ENCODE measurements at regions not wholly inside any gene's neighbourhood (a gene's known extent, or its start where the extent isn't known, plus 50 kb on each side); places are given as distances from the start of the nearest gene placed in this dataset.

DNA sequence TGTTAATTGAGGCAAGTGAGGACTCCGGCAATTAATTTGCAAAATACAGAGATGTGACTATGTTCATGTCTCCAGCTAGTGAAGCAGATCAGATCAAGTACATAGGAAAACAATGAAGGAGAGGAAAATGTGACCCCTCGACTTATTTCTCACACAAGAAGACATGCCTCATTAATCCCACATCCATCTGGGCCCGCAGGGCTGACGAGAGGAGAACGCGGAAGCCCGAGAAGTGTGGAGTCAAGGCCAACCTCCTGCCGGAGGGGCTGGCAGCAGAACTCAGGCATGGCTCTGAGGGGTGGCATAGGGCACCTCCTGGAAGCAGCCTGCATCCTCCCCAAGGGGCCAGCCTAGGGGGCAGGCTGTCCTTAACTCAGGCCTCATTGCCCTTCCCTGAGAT is 54.4 kb downstream of the ZNF503 start:
- DNase-seq (ENCODE audit: low read depth in 2 of 2, low spot score in 1 of 2): no peak

DNA sequence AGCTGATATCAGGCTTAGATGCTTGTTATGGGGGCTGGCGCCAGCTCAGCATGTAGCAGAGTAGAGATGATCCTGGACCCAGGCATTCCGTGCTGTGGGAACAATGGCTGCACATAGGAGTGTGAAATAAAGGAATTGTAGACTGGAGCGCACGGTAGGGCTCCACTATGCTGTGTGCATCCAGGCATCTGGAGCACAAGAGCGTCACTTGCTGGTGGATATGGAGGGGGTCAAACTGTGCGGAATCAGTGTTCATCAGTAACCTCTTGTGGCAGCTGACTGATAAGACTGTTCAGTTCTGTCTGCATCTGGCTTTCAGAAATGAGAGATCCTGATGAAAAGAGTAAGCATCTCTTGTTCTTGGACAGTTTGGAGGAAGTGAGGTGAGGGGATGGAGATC is 55.8 kb downstream of the ZNF503 start:
- DNase-seq (ENCODE audit: low read depth in 2 of 2, low spot score in 1 of 2): no peak

DNA sequence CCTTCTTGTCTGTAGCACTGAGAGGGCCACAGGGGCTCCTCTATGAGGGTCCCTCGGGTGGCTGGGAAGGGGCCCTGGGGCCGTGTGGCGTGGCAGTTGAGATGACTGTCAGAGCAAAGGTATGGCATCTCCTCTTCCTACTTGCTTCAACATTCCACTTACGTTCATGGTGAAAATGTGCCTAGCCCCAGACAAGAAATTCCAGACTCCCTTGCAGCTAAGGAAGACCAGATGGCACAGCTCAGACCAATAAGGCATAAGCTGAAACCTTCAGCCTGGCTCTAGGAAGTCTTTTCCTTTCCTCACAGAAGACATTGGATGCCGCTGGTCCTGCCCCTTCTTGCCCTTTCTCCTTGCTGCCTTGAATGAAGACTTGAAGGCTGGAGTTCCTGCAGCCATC is 57.4 kb downstream of the ZNF503 start:
- no peak for DNase-seq (ENCODE audit: low read depth in 2 of 2, low spot score in 1 of 2)

DNA sequence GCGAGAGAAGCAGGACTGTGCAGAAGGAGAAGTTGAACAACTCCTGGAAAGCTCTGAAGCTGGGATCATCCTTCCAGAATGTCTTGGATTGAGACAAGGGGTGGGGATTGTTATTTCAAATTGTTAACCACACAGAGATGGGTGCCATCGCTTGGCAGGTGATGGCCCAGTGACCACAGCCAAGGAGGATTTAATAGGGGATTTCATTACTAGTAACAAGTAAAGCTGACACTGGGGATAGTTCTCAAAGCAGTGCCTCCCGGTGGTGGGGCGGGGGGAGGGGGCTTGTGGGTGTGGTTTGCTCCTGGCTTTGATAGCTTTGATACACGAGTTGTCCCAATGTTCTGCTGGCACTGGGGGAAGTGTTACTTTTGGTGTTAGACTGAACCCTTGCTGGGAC is 59.2 kb downstream of the ZNF503 start:
- DNase-seq (ENCODE audit: low read depth in 2 of 2, low spot score in 1 of 2): no peak

DNA sequence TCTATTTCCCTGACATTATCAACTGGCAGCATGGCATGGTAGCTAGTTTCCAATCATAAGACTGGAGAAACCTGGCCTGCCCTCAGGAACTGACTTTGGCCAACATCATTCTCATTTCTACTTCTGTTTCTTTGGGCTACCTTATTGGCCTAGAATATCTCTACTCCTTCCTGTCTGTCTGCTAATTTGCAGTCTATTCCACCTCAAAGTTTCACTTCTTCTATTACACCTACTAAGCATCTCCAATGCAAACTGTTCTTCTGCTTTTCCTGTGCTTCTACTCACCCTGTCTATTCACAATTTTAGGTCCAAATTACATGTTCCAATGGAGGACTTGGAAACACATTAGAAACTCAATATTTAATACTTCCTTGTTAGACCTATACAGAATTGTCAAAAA is 65.6 kb downstream of the ZNF503 start:
- DNase-seq (ENCODE audit: low read depth in 2 of 2, low spot score in 1 of 2): no peak

- DNase-seq (ENCODE audit: low read depth in 2 of 2, low spot score in 1 of 2): no peak
Measured at GRCh38 chr10:75335191-75335590, 66.4 kb downstream of the ZNF503 start.

GRCh38 chr10:75334720-75335119 is 66.8 kb downstream of the ZNF503 start:
- DNase-seq (ENCODE audit: low read depth in 2 of 2, low spot score in 1 of 2): no peak

GRCh38 chr10:75332081-75332480 is 69.5 kb downstream of the ZNF503 start:
- no peak for DNase-seq (ENCODE audit: low read depth in 2 of 2, low spot score in 1 of 2)

DNA sequence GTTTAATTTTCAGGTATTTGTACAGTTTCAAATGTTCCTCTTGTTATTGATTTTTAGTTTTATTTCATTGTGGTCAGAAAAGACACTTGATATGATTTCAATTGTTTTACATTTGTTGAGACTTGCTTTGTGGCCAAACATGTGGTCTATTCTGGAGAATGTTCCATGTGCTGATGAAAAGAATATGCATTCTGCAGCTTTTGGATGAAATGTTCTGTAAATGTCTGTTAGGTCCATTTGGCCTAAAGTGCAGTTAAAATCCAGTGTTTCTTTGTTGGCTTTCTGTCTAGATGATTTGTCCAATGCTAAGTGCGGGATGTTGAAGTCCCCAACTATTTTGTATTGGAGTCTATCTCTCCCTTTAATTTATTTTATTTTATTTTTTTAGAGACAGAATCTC is 70.5 kb downstream of the ZNF503 start:
- no peak for DNase-seq (ENCODE audit: low read depth in 2 of 2, low spot score in 1 of 2)

DNA sequence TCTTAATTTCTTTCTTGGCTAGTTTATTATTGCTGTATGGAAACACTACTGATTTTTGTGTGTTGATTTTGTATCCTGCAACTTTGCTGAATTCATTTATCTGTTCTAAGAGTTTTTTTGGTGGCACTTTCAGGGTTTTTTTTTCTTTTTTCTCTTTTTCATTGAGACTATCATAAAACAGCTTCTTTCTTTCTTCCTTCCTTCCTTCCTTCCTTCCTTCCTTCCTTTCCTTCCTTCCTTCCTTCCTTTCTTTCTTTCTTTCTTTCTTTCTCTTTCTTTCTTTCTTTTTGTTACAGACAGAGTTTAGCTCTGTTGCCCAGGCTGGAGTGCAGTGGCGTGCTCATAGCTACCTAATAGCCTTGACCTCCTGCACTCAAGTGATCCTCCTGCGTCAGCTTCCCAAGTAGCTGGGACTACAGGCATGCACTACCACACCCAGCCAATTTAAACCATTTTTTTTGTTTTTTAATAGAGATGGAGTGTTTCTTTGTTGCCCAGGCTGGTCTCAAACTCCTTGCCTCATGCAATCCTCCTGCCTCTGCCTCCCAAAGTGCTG is 72.3 kb downstream of the ZNF503 start:
- DNase-seq (ENCODE audit: low read depth in 2 of 2, low spot score in 1 of 2): no peak

DNA sequence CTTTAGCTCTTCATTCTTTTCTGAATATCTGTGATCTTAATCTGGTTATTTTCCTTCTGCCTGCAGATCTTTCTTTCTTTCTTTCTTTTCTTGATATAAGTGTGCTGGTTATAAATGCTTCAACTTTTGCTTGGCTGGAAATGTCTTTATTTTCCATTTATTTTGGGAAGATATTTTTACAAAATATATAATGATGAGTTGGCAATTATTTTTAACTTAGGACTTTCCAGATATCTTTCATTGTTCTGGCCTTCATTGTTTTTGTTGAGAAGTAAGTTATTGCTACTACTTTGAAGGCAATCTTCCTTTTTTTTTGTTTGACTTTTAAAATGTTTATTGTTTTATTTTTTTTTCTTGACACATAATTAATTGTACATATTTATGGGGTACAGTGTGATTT is 75.3 kb downstream of the ZNF503 start:
- no peak for DNase-seq (ENCODE audit: low read depth in 2 of 2, low spot score in 1 of 2)

DNA sequence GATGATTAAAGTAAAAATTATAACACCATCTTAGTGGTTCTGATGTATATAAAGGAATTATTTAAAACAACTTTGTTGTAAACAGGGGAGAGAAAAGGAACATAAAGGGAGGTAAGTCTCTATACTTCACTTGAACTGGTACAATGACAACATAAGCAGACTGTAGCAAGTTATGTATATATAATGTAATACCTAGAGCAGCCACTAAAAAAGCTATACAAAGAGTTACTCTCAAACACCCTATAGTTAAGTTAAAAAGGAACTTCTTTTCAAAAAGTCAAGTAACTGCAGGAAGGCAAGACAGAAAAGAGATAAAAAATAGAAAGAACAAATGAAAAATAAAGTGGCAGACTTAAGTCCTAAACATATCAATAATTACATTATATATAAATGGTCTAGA is 82.3 kb downstream of the ZNF503 start:
- no peak for DNase-seq (ENCODE audit: low read depth in 2 of 2, low spot score in 1 of 2)

- DNase-seq (ENCODE audit: low read depth in 2 of 2, low spot score in 1 of 2): no peak
Measured at GRCh38 chr10:75314570-75314969, 78.8 kb upstream of the COMTD1 start.

- DNase-seq (ENCODE audit: low read depth in 2 of 2, low spot score in 1 of 2): no peak
Measured at GRCh38 chr10:75312440-75312839, 76.7 kb upstream of the COMTD1 start.

GRCh38 chr10:75305675-75306074 is 69.9 kb upstream of the COMTD1 start:
- no peak for DNase-seq (ENCODE audit: low read depth in 2 of 2, low spot score in 1 of 2)

DNA sequence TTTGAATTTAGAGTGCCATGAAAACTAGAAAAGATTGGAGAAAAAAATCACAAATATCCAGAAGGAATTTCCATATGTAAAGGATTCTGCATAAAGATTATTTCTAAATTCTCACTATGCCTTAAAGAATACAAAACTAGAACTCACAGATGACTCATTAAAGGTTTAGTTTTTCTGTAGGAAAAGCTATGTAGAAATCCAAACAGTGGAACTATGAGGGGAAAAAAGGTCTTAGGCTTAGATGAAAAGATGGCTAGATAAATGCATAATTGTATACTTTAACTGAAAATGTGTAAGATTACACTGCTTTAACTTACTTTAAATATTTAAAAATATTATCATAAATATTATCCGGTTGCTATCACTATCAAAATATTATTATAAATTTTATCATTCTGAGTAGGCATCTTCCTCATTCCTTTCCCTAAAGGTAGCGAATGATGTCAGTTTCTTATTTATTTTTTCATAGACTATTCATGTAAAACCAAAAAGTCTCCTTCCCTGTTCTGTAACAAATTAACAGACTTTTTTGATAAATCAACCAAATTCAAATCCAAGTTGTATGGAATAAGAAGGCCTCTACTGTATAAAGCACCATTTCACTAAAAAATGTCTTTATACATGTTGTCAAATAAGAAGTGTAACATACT is 69.1 kb upstream of the COMTD1 start:
- no peak for DNase-seq (ENCODE audit: low read depth in 2 of 2, low spot score in 1 of 2)

- DNase-seq (ENCODE audit: low read depth in 2 of 2, low spot score in 1 of 2): no peak
Measured at GRCh38 chr10:75304313-75304712, 68.6 kb upstream of the COMTD1 start.

- DNase-seq (ENCODE audit: low read depth in 2 of 2, low spot score in 1 of 2): no peak
Measured at GRCh38 chr10:75303045-75303777, 67.5 kb upstream of the COMTD1 start.

GRCh38 chr10:75302029-75302428 is 66.3 kb upstream of the COMTD1 start:
- DNase-seq (ENCODE audit: low read depth in 2 of 2, low spot score in 1 of 2): no peak

GRCh38 chr10:75297021-75297599 is 61.4 kb upstream of the COMTD1 start:
- no peak for DNase-seq (ENCODE audit: low read depth in 2 of 2, low spot score in 1 of 2)

DNA sequence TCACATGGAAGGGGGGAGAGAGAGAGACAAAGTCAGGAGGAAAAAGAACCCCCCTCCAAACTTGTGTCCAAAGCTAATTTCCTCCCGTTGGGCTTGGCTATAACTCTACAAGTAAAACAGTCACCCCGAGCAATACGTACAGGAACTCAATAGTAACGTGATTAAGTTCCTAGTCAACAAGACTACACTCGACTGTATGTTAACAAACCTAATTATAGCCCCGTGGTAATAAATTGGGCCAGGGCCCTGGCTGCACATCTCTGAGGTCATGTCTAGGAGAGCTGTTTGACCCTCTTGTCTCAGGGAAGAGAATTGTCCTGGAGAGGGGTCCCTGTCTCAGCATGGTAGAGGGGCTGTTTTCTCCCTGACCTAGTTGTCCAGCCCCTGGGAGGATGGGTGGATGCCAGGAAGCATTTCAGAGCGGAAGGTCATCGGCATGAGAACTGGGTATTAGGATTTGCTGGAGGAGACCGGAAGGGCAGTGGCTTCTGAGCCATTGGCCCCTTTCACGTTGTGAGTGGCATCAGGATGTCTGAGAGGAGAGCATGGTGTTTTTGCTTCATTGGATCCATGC is 60.2 kb upstream of the COMTD1 start:
- no peak for DNase-seq (ENCODE audit: low read depth in 2 of 2, low spot score in 1 of 2)
